HG02981 (cell line): ENCODE measurements at regions not wholly inside any gene's neighbourhood (a gene's known extent, or its start where the extent isn't known, plus 50 kb on each side); places are given as distances from the start of the nearest gene placed in this dataset.
"Not testable (repeated sequence)": the region's sequence is repeated elsewhere in the genome, so short reads cannot be mapped to it uniquely, and the experiment has no call there.

Experiments used
- ATAC-seq: cut with Tn5 transposase; IDR thresholded peaks from one replicate; pipeline ENCODE4 v1.9.1; 2021; ENCODE audit warnings: mild to moderate bottlenecking, moderate library complexity; ENCODE audit not compliant: unreplicated experiment

DNA sequence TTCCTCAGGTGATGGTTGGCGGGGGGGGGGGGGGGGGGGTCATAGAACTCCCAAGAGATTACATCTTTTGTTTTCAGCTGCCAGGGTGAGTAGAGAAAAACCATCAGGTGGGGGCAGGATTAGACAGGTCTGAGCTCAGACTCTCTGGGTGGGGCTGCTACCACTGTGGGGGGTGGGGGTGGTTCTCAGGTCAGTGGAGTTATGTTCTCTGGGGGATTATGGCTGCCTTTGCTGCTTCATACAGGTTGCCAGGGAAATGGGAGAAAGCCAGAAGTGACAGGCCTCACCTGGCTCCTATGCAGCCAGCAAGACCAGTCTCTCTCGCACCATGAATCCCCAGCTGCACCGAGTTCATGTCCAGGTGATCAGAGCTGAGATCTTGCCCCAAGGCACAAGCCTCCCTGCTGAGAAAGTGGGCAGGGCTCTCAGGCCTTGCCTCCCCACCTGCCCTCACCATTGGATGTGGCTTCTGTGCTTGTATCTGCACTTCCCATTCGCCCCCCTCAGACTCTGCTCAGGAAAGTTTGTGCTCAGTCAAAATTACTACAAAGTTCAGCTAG, 828.1 kb downstream of the MCTP2 start:
- no peak for ATAC-seq

GRCh38 chr15:95068701-95069521, 837.5 kb downstream of the MCTP2 start:
- no peak for ATAC-seq

GRCh38 chr15:95075792-95076677, 844.7 kb downstream of the MCTP2 start:
- ATAC-seq: no peak

GRCh38 chr15:95076678-95076990, 845.3 kb downstream of the MCTP2 start:
- ATAC-seq: no peak

- ATAC-seq: no peak
Measured at GRCh38 chr15:95078003-95078402, 846.6 kb downstream of the MCTP2 start.

DNA sequence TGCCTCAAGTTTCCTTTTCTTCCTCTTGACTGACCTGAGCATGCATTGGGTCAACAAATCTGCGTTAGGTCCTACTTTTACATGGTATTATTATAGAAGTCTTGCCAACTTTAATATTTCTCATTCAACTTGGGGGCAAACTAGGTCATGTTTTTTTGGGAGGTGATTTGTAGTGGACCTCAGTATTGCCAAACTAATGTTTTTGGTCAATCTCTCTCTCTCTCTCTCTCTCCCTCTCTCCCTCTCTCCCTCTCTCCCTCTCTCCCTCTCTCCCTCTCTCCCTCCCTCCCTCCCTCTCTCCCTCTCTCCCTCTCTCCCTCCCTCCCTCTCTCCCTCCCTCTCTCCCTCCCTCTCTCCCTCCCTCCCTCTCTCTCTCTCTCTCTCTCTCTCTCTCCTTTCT, 848.9 kb downstream of the MCTP2 start:
- ATAC-seq: not testable (repeated sequence)

DNA sequence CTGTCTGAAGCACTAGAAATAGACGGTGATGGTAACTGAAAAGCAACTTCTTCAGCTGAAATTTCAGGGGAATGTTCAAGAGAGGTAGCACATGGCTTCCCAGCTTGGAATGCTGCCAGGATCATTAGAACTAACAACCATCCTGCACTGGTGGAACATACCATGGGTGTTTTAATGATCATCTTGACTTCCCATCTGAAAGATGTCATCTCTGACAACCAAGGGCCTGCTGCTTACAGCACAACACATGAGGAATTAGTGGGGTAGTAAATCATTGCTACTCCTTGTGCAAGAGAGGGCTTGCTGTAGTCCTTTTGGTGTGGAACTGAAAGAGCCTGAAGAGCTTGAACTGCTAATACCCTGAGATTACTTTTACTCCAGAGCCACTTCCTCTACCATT, 853.7 kb downstream of the MCTP2 start:
- no peak for ATAC-seq

DNA sequence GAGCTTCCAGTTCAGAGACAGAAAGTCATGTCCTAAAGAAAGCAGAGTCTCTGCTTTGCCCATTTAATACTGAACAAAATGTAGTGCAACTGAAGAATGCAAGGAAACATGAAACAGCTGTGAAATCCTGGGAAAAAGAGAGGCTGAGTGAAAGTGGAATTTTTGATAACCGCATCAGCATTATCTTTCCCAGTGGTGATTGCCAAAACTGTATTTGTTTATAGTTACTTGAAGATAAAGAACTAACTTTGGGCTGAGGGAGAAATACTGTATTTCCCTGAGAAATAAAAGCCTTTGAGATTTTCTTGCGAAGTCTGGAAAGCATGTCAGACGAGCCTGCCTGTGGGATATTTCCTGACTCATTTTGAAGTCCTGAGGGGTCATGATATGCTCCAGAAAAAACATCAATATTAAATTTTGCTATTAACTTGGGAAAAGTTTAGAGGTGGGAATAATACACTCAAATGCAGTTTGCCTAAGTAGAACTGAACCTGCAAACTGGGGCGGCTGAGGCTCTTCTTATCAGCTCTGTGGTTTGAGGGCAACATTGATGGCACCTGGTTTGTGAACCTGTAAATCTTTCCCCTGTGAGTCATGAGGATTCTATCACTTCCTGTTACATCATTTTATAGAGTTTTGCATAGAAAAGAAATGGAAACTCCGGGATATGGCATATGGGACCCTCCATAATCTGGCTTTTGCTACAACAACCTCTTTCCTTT, 855.3 kb downstream of the MCTP2 start:
- ATAC-seq: no peak

DNA sequence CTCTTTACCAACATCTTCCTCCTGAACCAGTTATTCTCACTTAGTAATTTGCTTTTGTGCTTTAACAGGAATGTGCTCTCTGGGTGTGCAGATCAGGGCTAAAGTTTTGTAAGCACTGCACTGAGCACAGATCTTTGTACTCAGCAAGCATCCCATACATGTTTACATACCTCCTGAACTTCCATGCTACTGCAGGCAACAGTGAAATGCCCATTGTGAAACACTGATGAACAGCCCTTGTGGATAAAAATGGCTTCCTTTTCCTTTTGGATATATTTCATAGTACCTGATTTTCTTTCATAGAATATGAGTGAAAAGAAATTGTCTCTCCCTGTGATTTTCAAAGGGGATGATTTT, 855.9 kb downstream of the MCTP2 start:
- ATAC-seq: no peak

GRCh38 chr15:95091444-95091843, 860.1 kb downstream of the MCTP2 start:
- ATAC-seq: no peak

DNA sequence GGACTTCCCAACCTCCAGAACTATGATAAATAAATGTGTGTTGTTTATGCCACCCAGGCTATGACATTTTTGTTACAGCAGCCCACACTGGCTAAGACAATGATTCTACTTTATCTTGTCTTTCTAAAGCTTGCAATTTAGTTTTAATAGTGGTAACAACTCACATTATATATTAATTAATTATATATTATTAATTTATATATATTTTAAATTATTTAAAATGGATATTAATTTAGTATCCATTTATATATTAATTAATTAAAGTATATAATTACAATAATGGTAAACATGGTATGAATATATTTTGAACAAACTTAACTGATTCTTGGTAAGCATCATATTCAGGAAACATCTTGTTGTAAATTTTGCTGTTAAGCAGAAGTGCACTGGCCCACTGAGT, 863.9 kb downstream of the MCTP2 start:
- ATAC-seq: no peak

- no peak for ATAC-seq
Measured at GRCh38 chr15:95096651-95097050, 865.3 kb downstream of the MCTP2 start.

DNA sequence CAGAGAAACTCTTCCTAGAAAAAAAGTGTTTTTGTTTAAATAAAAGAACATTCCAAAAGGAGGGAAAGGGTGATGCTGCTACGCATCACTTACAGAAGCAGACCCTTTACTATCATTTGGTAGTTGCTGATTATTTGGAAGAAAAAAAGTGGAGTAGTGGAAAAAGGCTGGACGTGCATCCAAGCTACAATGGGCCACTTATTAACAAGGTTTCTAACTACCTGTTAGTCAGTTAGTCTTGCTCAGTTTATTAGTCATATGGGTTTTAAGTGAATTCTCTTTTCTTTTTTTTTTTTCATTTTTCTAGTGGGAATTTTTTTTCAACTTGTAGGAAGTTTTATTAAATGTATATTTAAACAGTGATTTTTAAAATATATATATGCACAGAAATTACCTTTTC, 866.0 kb downstream of the MCTP2 start:
- no peak for ATAC-seq

DNA sequence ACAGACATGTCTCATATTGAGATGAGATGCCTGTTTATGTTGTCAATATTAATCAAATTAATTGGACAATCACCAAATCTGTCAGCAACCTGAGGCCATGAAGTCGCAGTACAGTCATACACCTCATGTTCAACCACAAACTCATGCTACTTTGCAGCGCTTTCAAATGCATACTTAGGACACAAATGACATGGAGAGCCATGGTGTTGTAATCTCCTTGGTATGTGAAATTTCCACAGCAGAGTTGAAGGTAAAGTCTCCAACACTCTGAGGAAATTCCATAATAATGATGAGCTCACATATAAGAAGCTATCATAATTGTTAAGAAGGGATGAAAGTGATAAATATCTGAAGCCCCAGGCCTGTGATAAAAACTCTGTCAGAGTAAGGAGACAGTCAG, 873.9 kb downstream of the MCTP2 start:
- ATAC-seq: no peak

DNA sequence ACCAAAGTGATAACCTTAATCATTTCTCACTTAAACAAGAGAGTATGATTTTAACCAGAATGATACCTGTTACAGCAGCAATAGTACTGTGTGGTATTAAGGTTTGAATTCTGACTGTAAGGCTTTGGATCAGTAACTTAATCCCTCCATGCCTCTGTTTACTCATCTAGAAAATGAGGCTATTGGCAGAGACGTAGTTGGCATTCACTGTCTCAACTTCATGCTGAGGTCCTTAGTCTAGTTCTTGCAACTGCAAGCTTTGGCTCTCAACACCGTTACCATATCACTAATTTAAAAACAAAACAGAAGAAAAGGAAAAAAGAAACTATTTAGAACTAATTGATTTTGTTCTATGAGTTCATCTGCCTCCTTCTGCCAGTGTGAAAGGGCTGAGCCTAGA, 875.4 kb downstream of the MCTP2 start:
- ATAC-seq: no peak

GRCh38 chr15:95108673-95109072, 877.3 kb downstream of the MCTP2 start:
- ATAC-seq: no peak

DNA sequence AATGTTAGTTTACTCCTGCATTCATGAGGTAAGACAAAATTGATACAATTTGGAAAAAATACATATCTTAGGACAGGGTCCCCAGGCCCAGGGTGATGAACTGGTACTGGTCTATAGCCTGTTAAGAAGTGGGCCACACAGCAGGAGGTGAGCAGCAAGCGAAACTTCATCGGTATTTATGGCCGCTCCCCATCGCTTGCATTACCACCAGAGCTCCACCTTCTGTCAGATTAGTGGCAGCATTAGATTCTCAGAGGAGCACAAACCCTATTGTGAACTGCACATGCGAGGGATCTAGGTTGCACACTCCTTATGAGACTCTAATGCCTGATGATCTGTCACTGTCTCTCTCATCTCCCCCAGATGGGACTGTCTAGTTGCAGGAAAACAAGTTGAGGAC, 880.6 kb downstream of the MCTP2 start:
- no peak for ATAC-seq

- no peak for ATAC-seq
Measured at GRCh38 chr15:95113041-95113440, 881.7 kb downstream of the MCTP2 start.

GRCh38 chr15:95119041-95119610, 887.8 kb downstream of the MCTP2 start:
- ATAC-seq: no peak

DNA sequence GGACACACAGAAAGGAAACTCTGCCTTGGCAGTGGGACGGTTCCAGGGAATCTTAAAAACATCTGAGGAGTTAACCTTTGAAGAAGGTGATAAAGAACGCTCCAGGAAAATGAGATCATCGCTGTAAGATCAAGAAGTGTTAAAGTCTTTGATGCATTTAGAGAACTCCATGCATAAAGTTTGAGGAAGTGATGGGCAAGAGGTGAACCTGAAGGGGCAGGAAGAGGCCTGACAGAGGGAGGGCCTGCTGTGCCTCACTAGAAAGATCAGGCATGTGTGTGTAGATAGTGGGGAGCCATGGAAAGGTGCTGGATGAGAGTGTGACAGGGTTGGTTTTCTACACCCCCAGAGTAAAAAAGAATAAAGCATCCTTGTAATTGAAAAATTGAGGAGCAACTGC, 889.2 kb downstream of the MCTP2 start:
- ATAC-seq: no peak

DNA sequence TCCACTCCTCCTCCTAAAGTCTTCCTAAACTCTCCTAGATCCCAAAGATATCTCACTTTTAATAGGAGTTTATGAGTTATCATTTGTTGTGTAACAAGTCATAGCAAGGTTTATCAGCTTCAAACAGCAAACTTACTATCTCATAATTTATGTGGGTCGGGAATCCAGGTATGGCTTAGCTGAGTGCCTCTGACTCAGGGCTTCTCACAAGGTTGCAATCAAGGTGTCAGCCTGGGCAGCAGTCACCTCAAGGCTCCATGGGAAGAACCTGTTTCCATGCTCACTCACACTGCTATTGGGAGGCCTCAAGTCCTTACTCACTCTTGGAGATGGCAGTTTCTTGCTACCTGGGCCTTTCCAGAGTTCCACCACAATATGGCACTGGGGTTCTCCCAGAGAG, 889.8 kb downstream of the MCTP2 start:
- no peak for ATAC-seq
